GM21576 (cell line): ENCODE measurements at regions not wholly inside any gene's neighbourhood (a gene's known extent, or its start where the extent isn't known, plus 50 kb on each side); places are given as distances from the start of the nearest gene placed in this dataset.

Experiments
- ATAC-seq: cut with Tn5 transposase; IDR thresholded peaks from one replicate; pipeline ENCODE4 v1.9.1; 2021; ENCODE audit warnings: mild to moderate bottlenecking, moderate library complexity; ENCODE audit not compliant: unreplicated experiment

DNA sequence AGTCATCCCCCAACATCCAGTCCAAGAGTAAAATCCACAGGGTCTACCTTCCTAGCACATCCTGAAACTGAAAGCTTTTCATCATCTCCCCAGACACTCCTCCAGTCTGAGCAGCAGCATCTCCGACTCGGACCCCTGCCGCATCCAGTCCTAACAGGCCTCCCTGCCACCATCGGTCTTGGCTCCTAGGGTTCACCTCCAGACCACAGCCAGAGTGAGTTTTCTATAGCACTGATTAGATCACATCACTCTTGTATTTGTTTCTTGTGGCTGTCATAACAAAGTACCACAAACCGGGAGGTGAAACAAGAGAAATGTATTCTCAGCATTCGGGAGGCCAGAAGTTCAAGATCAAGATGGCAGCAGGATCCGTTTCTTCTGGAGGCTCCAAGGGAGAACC lies 187.8 kb downstream of the TOMM20 start:
- ATAC-seq: no peak

DNA sequence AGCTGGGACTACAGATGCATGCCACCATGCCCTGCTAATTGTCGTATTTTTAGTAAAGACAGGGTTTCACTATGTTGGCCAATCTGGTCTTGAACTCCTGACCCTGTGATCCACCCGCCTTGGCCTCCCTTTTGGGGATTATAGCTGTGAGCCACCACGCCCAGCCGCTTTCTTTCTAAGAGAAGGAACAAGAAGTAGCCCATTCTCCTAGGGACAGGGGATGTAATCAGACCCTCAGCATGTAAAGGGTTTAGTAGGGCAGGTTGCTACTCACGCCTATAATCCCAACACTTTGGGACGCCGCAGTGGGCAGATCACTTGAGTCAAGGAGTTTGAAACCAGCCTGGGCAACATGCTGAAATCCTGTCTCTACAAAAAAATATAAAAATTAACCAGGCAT lies 189.7 kb downstream of the TOMM20 start:
- ATAC-seq: no peak

GRCh38 chr1:234938135-234938534 lies 190.5 kb downstream of the TOMM20 start:
- ATAC-seq: no peak

- ATAC-seq: no peak
Measured at GRCh38 chr1:234936612-234937389, 191.8 kb downstream of the TOMM20 start.

DNA sequence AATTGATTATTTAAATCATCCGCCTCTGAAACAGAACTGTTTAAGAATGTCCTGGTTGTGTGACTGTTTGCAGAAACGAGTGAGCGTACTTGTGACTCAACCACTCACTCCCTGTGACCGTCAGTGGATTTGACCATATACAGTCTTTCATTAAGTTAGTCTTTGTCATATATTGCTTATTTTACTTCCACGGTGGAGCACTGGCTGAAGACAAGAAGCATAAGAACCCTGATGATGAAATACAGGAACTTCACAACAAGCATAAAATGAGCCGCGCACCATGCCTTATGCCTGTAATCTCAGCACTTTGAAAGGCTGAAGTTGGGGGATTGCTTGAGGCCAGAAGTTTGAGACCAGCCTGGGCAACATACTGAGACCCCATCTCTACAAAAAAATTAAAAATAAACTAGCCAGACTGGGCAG lies 194.0 kb downstream of the TOMM20 start:
- ATAC-seq: no peak

DNA sequence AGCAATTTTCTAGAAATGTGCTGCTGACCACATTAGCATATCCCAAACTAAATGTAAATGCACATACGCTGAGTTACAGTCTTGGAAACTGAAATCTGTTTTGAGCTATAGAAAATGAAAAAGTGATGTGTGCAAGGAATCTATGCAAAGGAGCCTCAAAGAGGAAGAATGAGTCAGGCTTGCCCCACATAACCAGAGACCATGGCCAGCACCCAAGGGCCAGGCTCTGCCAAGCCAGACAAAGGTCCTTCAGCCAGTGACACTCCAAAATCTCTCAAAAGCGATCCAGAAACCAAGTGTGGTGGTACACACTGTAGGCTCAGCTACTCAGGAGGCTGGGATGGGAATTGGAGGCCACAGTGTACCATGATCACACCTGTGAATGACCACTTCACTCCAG lies 195.2 kb downstream of the TOMM20 start:
- peak; percentile 96 for ATAC-seq

GRCh38 chr1:234932511-234933430 lies 195.9 kb downstream of the TOMM20 start:
- ATAC-seq: peak; percentile 21

- ATAC-seq: no peak
Measured at GRCh38 chr1:234932106-234932505, 196.5 kb downstream of the TOMM20 start.

GRCh38 chr1:234931404-234931973 lies 197.1 kb downstream of the TOMM20 start:
- no peak for ATAC-seq

- no peak for ATAC-seq
Measured at GRCh38 chr1:234929369-234929768, 199.3 kb downstream of the TOMM20 start.

GRCh38 chr1:234928642-234929041 lies 200.0 kb downstream of the TOMM20 start:
- no peak for ATAC-seq

- no peak for ATAC-seq
Measured at GRCh38 chr1:234927971-234928640, 200.5 kb downstream of the TOMM20 start.

DNA sequence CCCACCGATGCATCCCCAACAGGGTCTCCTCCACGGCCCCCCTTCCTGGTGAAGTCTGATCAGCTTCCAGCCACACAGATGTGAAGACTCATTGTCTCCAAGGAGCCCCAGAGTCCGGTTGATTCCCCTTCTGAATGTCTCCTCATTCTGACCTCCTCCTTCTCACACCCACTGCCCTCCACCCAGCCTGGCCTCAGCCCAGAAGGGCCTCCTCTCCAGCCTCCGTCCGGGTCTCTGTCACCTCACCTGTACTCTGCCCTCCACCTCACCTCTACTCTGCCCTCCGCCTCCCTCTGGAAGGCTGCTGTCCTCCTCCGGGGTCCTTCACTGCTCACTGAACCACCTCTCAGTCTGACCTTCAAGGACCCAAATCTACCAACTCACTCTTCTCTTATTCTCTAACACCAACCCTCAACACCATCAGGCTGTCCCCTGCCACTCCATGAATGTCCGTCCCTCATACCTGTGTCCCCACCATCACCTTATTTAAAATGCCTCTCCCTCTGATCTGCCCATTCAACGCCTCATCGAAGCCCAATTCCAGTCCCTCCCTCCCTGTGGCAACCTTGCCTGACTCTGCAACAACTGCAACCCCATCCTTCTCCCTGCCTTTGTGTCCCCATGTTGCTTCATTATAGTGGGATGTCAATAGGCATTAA lies 201.2 kb downstream of the TOMM20 start:
- ATAC-seq: no peak

DNA sequence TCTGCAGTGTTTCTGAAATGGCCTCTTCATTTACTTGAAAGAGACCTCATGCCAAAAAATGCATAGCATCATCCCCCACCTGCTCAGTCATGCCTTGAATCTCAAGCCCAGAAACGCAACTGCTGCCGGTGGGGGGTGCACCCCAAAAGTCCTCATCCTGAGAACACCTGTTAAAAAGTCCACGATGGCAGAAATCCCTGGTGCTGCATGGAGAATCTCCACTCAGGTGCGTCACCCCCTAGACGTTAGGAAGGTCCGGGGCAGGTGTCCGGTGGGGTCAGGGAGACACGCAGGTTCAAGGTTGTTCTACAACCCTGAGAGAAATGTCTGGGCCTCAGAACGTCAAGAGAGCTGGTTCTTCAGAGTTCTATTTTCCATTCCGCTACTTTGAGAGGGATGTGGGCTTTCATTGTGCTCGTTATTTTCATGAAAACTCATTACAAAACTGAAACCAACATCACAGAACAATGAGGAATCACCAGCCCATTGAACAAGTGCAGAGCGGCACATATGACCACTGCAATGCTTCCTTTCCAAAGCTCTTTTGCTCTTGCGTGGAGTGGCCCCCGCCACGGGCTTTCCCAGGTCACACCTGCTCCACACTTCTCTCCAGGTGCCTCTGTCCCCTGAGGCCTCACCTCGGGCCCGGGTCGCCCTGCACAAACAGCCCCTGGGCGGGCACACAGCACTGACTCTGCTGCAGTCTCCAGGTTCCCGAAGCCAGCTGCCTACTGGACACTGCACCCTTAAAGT lies 201.9 kb downstream of the TOMM20 start:
- peak; percentile 80 for ATAC-seq

DNA sequence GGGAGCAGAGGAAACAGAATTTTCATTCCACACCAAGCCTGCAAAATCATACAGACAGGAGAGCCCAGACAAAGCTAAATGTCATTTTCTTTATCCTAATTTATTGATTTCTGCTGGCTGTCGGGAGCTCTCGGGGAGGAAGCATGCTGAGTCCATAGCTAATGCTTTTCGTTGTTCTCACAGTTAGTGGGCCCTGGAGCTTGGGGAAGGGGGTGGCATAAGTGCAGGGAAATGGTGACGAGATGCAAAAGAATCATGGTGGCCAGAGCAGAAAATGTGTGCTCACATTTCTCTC lies 202.4 kb downstream of the TOMM20 start:
- no peak for ATAC-seq

GRCh38 chr1:234925440-234926263 lies 203.0 kb downstream of the TOMM20 start:
- no peak for ATAC-seq

DNA sequence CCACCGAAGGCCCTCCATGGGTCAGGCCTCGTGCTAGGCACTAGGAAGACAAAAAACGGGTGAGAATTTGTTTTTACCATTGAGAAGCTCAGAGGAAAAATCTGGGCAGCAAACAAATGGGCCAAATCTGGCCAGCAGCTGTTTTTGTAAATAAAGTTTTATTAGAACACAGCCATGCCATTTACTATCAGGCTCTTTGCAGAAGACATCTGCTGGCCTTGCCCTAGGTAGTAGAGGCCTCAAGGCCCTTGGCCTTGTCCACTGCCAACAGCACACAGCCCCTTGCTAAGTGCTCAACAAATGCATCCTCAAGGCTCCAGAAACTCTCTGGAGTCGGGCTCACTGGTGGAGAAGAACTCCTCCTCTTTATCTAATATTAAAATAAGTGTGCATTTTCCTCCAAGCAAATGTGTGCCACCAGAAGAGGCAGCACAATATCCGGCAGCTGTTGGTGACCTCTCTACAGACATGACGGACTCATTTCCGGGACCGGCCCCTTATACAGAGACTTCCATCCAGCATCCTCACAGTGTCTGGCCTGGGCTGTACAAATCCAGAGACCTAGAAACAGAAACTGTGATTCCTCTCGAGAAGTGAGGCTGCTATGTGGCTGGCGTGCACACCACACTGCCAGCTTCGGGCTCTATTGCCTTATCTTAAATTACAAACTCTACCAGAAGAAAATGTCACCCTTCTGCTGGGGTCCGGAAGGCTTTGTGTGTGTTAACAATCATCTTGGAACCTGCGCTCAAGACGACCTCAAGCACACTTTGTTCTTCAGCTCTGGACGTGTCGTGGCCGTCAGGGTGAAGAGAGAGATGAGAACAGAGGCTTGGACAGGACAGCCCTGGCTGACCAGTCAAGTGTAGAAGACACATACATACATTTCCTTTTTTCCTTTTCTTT lies 203.9 kb downstream of the TOMM20 start:
- no peak for ATAC-seq

DNA sequence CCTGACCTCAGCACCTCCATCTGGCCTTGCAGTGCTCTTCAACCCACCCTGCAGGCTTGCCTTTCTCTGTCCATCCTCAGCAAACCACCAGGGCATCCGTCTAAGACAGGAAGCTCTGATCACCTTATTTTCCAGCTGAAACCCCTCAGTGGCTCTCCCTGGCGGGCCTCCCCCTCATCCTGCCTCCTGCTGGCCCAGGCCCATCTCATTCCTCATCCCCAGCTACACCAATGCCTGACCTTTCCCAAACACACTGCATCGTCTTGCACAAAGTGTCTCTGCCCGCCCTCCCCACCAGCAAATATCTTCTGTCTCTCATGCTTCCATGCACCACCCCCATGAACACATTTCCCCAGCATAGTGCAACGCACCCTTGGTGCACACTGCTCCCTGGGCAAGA lies 205.0 kb downstream of the TOMM20 start:
- ATAC-seq: no peak
